ENCODE measurements at regions not wholly inside any gene's neighbourhood (a gene's known extent, or its start where the extent isn't known, plus 50 kb on each side); places are given as distances from the start of the nearest gene placed in this dataset.

GRCh38 chrX:73963682-73964081 lies 111.2 kb upstream of the XIST start:
- TF ChIP-seq CTCF (IDR thresholded peaks at IDR 0.05; ENCODE audit: borderline replicate concordance, extremely low read depth, low read length, poor library complexity, severe bottlenecking) (no peak), EZH2 (IDR thresholded peaks at IDR 0.05; ENCODE audit: borderline replicate concordance, low read depth, low read length, severe bottlenecking) (no peak)
